A549 (cell line): ENCODE measurements at regions not wholly inside any gene's neighbourhood (a gene's known extent, or its start where the extent isn't known, plus 50 kb on each side); places are given as distances from the start of the nearest gene placed in this dataset.
"Not testable (repeated sequence)": the region's sequence is repeated elsewhere in the genome, so short reads cannot be mapped to it uniquely, and the experiment has no call there.

Source experiments
- EHMT2 ChIP-seq: fragments of 200-600 bp; sonication (generic); IDR thresholded peaks from 2 replicates; pipeline ENCODE4 v1.6.1; 2016; ENCODE audit warnings: antibody characterized with exemption, low read depth, mild to moderate bottlenecking, moderate library complexity
- EP300 ChIP-seq, 2 experiments: fragments of >200 bp; sonication (Bioruptor Twin); formaldehyde crosslinking; IDR thresholded peaks; 2 replicates in 1 of 2; 3 replicates in 1 of 2; pipeline ENCODE4 v1.6.1; 2016 to 2017
- JUNB ChIP-seq: fragments of >200 bp; sonication (Bioruptor Twin); formaldehyde crosslinking; IDR thresholded peaks from 2 replicates; pipeline ENCODE4 v1.6.1; 2016
- MYC ChIP-seq: IDR thresholded peaks from 2 replicates; pipeline ENCODE4 v1.6.1; 2012; ENCODE audit warnings: mild to moderate bottlenecking, inconsistent platforms, low read length, improper control_type of control experiment, borderline replicate concordance
- POLR2A ChIP-seq: IDR thresholded peaks from 2 replicates; pipeline ENCODE4 v1.6.1; 2012; ENCODE audit warnings: mild to moderate bottlenecking, low read length
- RFX5 ChIP-seq: fragments of 450-650 bp; IDR thresholded peaks from 2 replicates; pipeline ENCODE4 v1.7.1; 2014; ENCODE audit warnings: antibody characterized with exemption, mild to moderate bottlenecking, moderate library complexity
- ZC3H11A ChIP-seq: fragments of 450-650 bp; IDR thresholded peaks from 2 replicates; pipeline ENCODE4 v1.6.1; 2014; ENCODE audit warnings: antibody characterized with exemption, mild to moderate bottlenecking
- TF ChIP-seq, protein P1 (sequence below): fragments of >200 bp; sonication (Bioruptor Twin); formaldehyde crosslinking; IDR thresholded peaks from 3 replicates; pipeline ENCODE4 v1.5.1; 2016
- TF ChIP-seq, protein P2 (sequence below): IDR thresholded peaks from 2 replicates; pipeline ENCODE4 v1.6.1; 2012
- TF ChIP-seq, protein P3 (sequence below): fragments of >200 bp; sonication (Bioruptor Twin); formaldehyde crosslinking; IDR thresholded peaks from 3 replicates; pipeline ENCODE4 v1.6.1; 2016

DNA sequence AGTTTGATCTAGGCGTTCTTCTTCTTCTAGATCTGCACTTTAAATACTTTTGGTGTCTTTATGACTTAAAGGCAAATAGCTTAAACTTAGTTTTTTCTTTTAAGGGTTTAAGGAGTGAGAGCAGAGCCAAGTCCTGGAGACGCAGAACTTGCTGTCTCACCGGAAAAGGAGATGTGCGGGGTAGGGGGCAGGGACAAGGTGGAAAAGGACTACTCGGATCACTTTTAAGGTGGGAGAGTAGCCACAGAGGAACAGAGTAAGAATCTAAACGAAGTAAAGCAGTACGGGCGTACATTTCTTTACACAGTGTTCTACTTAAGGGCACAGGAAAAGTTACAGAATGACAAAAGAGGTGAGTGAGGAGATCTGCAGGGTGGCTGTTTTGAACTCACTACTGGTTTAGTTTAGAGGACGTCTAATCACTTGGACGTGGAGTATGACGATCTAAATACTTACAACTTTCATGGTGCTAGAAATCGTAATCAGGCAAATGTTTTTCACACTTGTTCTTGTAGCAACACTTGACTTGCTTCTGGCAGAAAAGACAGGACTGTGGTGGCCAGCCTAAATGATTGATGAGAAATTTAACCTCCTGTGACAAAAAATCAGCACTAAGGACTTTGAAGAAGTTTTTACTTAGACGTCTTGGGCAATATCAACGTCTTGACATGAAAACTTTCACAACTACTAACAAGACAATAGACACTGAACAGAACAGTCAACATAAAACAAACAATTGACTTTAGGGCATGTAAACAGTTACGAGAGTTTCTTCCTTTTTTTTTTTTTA is 127.0 kb downstream of the ART5 start:
- TF ChIP-seq, protein P1, sequence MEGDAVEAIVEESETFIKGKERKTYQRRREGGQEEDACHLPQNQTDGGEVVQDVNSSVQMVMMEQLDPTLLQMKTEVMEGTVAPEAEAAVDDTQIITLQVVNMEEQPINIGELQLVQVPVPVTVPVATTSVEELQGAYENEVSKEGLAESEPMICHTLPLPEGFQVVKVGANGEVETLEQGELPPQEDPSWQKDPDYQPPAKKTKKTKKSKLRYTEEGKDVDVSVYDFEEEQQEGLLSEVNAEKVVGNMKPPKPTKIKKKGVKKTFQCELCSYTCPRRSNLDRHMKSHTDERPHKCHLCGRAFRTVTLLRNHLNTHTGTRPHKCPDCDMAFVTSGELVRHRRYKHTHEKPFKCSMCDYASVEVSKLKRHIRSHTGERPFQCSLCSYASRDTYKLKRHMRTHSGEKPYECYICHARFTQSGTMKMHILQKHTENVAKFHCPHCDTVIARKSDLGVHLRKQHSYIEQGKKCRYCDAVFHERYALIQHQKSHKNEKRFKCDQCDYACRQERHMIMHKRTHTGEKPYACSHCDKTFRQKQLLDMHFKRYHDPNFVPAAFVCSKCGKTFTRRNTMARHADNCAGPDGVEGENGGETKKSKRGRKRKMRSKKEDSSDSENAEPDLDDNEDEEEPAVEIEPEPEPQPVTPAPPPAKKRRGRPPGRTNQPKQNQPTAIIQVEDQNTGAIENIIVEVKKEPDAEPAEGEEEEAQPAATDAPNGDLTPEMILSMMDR: not testable (repeated sequence)
- not testable (repeated sequence) for TF ChIP-seq JUNB; MYC; ZC3H11A; EHMT2; RFX5; POLR2A; EP300 (IDR thresholded peaks at IDR 0.05)
- TF ChIP-seq, protein P2, sequence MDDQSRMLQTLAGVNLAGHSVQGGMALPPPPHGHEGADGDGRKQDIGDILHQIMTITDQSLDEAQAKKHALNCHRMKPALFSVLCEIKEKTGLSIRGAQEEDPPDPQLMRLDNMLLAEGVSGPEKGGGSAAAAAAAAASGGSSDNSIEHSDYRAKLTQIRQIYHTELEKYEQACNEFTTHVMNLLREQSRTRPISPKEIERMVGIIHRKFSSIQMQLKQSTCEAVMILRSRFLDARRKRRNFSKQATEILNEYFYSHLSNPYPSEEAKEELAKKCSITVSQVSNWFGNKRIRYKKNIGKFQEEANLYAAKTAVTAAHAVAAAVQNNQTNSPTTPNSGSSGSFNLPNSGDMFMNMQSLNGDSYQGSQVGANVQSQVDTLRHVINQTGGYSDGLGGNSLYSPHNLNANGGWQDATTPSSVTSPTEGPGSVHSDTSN: not testable (repeated sequence)
- TF ChIP-seq, protein P3, sequence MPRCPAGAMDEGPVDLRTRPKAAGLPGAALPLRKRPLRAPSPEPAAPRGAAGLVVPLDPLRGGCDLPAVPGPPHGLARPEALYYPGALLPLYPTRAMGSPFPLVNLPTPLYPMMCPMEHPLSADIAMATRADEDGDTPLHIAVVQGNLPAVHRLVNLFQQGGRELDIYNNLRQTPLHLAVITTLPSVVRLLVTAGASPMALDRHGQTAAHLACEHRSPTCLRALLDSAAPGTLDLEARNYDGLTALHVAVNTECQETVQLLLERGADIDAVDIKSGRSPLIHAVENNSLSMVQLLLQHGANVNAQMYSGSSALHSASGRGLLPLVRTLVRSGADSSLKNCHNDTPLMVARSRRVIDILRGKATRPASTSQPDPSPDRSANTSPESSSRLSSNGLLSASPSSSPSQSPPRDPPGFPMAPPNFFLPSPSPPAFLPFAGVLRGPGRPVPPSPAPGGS: not testable (repeated sequence)
